NCI-H2107 treated with DMSO at 0.1 percent for 48 hours (cell line): ENCODE measurements at regions not wholly inside any gene's neighbourhood (a gene's known extent, or its start where the extent isn't known, plus 50 kb on each side); places are given as distances from the start of the nearest gene placed in this dataset.

Experiments used
- DNase-seq: peaks from one replicate; lab custom pipeline; 2025; ENCODE audit not compliant: unreplicated experiment; lab: John Stamatoyannopoulos, UW

DNA sequence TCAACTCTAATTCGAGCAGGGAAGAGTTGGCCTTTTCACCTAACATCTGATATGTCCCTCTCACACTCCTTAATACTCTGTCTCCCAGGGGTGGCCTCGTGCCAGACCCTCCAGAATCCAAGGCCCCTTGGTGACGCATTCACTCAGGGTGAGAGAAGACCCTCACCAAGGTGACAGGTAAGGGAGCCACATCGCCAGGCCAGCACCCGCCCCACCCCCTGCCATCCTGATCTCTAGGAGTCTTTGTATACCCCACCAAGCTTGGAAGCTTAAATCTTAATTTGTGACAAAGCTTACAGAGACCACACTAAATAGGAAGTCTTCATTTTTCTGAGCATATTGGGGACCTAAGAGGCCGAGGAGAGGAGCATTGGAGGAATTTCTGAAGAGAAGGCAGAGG, 286.1 kb downstream of the IRF8 start:
- DNase-seq: no peak

DNA sequence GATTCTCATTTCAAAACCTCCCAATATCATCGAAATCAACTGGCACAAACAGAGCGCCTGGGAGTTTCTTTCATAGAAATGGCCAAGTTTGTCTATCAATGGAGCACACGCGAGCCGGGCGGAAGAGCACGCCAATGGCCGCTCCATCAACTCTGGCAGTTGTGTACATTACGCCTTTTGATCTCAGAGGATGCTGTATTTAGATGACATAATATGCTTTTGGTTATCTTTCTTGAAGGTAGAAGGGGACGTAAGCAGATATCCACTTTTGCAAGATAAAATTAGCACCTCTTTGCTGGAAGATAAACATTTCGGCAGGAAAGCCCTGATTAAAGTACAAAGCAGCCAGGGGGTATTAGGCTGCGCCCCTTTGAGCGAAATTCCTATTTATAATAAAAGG, 287.4 kb downstream of the IRF8 start:
- DNase-seq: no peak

DNA sequence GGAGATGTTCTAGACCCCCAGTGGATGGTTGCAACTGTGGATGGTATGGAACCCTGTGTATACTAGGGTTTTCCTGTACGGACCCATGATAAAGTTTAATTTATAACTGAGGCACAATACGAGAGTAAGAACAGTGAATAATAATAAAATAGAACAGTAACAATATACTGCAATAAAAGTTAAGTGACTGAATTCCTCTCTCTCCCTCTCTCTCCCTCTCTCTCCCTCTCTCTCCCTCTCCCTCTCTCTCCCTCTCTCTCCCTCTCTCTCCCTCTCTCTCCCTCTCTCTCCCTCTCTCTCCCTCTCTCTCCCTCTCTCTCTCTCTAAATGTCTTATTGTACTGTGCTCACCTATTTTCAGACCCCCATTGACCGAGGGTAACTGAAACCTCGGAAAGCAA, 291.0 kb downstream of the IRF8 start:
- no peak for DNase-seq

DNA sequence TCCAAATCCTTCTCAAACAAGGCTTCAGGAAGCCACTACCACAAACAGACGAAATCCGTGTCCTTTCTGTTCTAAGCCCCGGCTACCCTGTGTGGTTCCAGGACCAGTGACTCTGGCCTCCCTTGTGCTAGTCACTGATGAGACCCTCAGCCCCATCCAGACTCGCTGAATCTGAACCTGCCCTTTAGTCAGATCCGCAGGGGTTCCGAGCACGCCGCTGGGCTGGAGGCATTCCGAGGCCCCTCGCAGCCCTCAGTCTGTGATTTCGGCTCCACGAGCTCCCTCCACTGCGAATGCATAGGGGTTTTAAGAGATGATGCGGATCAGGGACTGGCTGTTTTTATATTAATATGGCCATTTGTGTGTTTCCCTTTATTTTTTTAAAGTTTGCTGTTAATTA, 292.7 kb downstream of the IRF8 start:
- no peak for DNase-seq

DNA sequence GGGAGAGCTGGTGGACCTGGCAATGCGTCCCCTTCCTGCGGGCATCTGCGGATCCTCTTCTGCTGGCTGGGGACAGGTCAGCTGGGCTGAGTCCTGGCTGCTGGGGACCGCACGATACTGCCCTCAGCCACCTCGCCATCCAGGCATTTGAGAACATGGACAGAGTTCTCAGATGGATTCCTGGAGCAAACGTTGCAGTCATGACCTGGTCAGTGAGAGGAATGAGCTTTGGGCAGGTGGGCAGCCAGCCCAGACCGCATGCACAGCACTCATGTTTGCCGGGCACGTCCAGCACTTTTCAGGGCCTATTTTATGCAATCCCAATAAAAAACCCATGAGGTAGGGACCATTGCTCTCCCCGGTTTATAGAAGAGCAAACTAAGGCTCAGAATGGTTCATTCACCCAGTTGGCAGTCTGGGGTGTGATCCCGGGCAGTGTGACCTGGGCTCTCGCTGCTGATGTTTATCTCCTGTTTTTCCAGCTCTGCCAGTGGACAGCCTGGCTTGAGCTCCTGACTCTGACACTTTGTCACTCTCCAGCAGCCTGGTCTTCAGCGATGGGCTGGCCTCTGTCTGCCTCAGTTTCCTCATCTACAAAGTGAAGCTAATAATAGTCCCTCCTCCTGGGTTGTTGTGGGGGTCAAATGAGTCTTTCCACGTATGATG, 294.7 kb downstream of the IRF8 start:
- no peak for DNase-seq

DNA sequence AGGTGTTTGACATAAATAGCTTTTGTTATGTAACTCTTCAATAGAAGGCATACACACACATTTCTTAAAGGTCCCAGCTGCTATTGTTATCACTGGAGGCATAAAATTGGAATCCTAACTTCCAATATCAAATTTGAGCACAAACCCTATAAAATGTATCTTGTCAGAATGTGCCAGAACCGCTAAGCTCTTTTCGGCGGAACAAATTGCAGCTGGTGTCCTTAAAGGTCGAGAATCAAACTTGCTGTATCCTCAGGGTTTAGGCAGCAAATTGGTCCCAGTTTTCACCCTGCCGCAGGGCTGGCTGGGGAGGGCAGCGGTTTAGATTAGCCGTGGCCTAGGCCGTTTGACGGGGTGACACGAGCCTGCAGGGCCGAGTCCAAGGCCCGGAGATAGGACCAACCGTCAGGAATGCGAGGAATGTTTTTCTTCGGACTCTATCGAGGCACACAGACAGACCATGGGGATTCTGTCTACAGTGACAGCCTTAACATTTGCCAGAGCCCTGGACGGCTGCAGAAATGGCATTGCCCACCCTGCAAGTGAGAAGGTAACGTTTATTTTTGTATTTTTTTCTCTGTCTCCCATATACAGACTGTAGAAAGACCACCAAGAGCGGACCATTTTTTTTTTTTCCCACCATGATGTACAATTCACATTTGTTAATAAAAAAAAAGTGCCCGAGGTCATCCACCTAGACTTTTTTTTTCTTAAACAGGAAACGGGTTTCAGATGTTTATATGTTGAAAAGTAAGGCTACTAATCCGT, 297.1 kb downstream of the IRF8 start:
- no peak for DNase-seq

DNA sequence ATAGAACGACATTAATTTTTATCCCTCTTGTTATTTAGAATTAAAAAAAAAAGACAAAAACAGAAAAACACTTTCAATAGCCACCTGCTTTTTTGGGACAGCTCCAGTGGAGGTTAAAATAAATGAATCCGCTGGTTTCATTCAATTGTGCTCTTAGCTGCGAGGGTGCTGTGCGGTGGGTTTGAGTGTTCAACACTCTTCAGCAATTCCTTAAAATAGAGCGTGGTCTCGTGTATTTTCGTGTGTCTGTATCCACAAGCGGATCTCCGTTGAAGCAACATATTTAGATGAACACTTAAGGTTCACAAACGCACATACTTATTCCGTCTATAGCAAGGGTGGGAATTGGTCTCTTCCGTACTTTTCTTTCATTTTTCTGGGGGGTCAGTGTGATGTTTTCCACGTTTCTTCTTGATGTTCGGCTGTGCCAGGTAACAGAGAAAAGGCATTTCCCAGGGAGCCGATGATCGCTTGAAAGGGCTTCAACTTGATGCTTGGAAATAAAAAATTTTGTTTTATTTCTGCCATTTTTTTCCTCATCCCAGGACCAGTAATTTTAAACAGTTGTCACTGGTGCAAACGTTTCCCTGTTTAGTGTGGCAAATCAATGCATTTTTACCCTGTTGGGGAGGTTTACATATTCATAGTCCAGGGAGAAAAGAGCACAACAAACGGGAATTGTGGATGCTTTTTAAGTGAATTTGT, 297.9 kb downstream of the IRF8 start:
- DNase-seq: no peak

DNA sequence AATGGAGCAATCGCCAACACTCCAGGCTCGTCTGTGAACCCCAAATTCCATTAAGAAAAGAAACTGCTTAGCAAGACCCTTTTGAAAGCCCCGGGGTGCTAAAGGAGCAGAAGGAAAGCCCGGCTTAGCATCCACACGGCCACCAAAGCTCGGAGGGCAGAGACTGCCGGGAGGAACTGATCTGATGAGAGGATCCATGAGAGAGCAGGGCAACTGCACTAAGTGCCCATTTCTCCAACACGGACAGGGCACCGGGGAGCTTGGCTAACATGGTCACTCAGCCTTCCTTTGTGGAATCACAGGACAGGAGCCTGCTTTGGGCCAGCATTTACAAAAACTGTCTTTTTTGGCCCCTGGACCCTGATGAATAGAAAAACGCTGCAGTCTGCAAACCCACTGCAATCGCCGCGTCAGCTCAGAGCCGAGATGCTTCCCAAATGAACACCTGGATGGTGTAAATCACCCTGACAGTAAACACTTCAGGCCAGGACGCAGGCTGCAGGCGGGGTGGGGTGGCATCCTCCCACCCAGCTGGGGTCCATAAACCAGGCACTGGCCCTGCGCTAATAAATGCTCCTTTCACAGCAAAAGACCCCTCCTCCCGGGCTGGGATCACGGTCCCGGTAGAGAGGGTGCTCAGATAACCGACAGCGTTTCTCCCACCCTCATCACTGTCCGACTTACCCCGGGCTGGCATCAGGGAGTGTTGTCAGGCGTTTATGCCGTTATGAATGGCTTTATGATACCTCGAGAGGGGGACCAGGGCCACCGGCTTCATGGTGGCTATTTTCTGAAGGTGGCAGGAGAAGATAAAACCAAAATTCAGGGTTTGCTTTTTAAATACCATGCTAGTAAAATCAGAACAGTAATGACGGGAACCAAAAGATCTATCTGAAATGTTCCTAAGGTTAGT, 299.5 kb downstream of the IRF8 start:
- no peak for DNase-seq

DNA sequence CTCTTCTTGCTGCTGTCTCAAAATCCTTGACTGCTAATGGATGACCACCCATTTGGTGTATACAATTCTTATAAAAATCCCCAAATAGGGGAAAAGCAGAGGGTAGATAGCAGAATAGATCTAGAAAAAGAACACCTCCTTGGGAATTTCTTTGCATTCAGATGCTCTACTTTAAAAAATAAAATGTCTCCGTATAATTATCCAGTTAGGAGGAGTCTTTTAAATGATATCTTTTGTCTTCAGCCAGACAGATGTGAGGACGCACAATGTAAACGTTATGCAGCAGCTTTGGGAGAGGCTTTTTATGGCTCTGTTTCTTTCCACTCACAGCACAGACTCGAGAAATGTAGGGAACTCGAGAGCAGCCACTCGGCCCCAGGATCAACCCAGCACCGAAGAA, 300.2 kb downstream of the IRF8 start:
- no peak for DNase-seq

DNA sequence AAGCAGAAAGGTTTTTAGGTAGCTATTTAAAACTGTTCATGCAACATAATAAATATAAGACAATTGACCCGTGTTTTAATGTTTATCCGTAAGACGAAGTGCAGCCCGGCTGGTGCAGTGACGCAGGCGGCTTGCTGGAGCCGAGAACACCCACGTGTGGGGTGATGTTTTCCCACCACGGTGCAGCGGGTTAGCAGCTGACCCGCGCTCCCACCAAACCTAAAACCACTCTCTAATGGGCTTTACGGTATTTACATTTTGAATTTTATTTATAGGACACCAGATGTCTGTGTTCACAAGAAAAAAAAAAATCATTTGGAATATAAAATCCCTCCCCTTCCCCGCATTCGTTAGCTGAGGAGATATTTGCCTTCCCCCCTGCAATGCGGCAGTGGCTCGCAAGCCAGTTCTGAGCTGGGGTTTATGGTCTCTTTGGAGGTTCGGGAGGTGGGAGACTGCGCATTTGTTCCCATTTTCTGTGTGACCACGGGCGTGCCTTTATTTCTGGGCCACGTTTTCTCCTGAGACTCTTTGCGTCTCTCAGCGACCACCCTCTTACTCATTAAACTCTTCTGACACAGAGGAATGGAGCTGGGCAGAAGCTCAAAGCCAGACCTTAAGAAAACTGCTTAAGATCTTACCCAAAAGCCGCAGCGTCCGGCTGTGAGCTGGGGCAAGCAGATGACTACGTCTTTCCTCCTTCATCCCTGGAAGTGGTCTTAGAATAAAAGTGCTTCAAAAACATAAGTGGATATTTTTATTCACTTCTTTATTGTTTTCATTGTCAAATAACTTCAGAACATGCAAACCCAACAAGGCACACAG, 301.1 kb downstream of the IRF8 start:
- no peak for DNase-seq

DNA sequence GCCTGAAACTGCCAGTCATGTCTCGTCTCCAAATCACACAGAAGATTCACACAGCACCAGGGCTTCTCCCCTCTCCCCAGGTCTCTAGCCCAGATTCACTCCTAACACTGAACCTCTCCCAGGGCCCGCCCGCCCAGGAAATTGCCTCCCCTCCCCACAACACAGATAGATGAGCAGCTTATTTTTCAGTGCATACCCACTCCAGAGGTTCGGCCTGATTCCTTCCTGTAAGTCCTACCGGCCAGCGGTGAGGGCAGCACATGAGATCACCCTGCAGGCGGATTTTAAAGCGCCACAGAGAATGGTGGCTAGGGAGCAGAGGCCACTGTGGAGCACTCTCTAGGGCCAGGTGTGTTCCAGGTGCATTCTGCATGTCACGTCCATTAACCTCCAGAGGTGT, 301.8 kb downstream of the IRF8 start:
- DNase-seq: no peak

DNA sequence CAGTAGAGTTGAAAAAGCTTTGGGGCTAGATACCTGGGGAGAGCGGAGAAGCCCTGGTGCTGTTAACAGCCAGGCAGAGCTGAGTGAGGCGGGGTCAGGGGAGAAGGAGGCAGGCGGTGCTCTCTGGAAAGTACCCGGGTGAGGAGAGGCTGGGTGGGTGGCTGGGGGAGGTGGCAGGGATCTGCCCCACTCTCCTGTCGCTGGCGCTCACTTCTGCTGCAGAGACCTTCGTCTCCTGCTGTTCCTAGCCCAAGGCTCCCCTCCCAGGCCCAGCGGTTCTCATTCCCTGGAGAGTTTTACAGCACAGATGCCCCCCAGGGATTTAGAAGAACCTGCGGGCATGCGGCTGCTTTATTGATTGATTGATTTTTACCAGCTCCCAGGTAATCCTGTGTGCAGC, 302.8 kb downstream of the IRF8 start:
- no peak for DNase-seq

DNA sequence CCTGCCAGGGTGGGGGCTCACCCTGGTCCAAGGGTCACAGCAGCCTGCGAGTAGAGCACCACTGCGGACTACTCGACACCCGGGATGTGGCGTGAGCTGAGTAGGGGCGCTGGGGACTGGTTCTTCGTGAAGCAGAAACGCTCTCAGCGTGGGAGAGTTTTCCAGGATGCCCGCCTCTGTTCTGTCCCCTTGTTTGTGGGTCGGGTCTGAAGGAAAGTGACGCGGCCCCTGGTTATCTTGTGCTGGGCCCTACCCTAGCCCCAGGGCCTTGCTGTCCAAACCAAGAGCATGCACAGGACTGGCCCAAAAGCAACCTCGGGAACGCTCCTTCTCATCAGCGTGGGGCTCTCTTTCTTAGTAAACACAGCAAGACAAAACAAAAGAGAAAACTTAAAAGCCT, 303.3 kb downstream of the IRF8 start:
- no peak for DNase-seq

DNA sequence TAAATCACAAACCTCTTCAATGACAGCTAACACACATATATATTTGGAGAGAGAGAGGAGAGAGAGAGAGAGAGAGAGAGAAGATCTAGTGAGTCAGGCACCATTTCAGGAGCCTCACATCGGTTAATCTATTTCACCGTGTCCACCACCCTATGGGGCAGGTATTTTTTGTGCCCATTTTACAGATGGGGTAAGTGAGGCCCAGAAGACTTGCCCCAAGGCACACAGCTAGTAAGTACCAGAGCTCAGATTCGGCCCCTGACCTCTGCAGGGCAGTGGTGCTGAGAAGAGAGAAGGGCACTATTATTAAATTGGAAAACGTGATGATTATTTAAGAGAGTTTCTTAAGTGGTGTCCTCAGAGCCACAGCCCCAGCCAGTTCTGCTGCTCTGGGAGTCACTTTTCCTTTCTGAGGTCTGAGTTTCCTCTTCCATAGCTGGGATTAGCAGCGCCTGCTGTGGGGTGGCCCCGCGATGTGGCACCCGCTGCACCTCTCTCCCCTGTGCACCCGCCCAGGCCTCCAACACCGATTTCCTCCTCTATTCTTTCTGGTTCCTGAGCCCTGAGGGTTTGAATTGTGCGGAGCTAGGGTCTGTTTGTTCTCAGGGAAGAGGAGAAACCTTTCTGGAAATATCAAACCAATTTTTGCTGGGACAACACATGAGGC, 303.9 kb downstream of the IRF8 start:
- no peak for DNase-seq

DNA sequence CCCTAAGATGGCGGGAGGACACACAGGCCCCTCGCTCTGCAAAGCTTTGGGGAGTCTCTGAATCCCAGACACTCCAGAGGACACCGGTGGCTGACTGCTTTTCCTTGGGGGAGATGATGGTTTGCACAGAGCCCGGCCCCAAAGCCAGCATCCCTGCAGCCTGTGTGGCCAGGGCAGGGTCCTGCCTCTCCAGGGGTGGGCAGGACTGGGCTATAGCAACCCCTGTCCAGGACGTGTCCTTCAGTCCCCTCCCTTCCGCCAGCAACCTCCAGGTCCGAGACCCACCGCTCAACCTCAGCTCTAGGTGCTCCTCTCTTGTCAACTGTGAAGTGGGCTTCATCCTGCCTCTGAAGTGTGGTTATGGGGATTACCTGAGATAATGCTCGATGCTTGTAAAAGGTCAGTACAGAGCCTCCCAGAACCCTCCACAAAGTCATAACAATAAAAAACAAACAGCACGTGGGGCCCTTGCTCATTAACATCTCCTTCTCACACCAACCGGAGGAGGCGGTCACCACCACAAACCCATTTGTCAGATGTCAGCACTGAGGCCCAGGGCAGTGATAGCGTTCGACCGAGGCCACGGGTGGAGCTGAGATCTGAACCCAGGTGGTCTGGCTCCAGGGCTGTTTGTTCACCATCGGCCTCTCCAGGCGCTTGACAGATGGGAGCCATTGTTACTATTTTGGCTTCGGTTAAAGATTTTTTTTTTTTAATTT, 304.8 kb downstream of the IRF8 start:
- no peak for DNase-seq

DNA sequence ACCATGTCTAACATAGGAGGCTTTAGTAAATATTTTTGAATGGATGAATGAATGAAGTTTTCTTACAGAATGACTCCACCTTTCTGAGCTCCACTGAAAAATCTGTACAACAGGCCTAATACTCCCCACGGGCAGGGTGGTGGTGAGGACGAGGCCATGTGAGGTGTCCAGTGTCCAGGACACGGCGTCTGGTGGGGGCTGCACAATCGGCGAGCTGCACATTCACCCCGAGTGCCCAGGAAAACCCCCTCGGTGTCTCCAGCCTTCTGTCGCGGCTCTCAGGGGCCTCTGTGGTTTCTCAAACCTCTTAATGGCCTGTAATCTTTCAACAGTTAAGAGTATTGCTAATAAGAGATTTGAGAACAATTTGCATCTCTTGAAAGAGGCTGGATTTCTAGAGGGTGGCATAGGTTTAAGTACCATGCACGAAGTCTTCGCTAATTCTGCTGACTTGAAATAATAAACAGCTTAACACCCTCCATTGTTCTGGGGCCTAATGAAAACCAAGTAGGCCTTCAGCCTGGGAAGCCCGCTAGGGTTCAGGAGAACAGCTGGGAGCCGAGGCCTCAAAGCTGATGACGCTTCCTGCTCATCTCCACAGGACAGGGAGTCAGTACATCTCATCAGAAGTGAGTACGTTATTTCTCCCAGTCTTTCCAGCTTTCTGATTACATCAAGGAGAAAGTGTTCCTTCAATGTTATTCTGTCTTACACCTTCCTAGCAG, 304.6 kb upstream of the FOXF1 start:
- no peak for DNase-seq

DNA sequence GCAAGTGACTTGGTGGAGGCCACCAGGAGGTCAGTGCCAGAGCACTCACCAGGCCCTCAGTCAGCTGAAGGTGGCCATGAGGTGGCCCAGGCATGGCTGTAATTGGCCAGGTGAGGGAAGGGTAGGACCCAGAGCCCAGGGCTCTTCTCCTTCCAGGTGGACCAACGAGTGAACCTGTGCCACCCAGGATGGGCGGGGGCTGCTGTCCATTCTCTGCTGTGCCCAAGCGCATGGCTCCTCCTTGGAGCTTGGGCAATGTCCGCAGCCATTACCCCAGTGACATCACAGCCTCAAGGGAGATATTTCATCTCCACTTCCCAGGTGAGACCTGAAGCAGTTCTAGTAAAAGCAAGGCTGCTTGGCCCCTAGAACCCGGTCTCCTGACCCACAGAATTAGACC, 303.0 kb upstream of the FOXF1 start:
- no peak for DNase-seq

DNA sequence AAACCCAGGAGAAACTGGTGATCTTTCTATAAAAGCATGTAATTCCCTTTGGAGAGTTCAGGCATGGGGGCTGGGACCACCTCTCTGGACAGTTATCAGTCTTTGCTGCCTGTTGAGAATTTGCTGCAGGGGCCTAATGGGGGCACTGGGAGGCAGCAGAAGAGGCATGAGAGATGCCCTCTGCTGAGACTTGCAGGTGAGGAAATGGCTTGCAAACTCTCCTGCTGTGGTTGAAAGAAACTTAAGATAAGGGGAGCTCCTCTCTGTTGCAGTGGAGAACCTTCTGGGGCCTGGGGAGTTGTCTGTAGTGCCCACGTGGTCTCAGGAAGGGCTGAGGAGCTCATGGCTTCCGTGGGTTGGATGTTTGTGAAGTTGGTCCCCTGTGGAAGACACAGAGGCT, 301.1 kb upstream of the FOXF1 start:
- DNase-seq: no peak
